ENCODE measurements at regions not wholly inside any gene's neighbourhood (a gene's known extent, or its start where the extent isn't known, plus 50 kb on each side); places are given as distances from the start of the nearest gene placed in this dataset.

DNA sequence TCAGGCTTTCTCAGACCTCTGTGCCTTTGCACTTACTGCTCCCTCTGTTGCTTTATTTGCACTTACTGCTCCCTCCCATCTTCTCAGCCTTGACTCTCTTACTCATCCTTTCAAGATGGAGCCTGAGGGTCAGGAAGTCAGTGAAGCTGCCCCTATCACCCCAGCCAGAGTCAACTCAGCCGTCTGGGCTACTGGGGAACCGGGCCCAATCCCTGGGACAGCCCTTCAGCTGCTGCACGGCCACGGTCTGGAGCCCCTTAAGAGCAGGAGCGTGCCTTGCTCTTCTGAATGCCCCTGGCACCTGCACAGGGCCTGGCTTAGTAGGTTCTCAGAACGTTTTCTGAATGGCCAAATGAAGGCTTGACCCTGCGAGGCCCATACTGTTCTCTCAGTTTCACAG lies 244.4 kb downstream of the FOXD2 start:
- TF ChIP-seq, protein P1, sequence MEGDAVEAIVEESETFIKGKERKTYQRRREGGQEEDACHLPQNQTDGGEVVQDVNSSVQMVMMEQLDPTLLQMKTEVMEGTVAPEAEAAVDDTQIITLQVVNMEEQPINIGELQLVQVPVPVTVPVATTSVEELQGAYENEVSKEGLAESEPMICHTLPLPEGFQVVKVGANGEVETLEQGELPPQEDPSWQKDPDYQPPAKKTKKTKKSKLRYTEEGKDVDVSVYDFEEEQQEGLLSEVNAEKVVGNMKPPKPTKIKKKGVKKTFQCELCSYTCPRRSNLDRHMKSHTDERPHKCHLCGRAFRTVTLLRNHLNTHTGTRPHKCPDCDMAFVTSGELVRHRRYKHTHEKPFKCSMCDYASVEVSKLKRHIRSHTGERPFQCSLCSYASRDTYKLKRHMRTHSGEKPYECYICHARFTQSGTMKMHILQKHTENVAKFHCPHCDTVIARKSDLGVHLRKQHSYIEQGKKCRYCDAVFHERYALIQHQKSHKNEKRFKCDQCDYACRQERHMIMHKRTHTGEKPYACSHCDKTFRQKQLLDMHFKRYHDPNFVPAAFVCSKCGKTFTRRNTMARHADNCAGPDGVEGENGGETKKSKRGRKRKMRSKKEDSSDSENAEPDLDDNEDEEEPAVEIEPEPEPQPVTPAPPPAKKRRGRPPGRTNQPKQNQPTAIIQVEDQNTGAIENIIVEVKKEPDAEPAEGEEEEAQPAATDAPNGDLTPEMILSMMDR (optimal IDR thresholded peaks at IDR 0.05 in 1 of 3, IDR thresholded peaks at IDR 0.05 in 1 of 3, conservative IDR thresholded peaks at IDR 0.05 in 1 of 3; ENCODE audit: extremely low read depth in 1 of 3, insufficient read depth in 2 of 3, low read length in 3 of 3), result no peak
- no peak for TF ChIP-seq EZH2 (IDR thresholded peaks at IDR 0.05; ENCODE audit: low read length)
